WTC11 (cell line): ENCODE measurements at regions not wholly inside any gene's neighbourhood (a gene's known extent, or its start where the extent isn't known, plus 50 kb on each side); places are given as distances from the start of the nearest gene placed in this dataset.

ENCODE experiments used
- ATAC-seq: fragments of 200-7000 bp; cut with Tn5 transposase; 2 replicates; pipeline ENCODE4 v1.10.0; 2021; ENCODE audit warnings: mild to moderate bottlenecking, moderate library complexity
- CTCF ChIA-PET: fragments of 300-600 bp; sonication (Branson Sonifier 250); formaldehyde crosslinking; loops from one replicate; lab custom pipeline; 2021; ENCODE audit warnings: antibody characterized with exemption; lab: Charles Lee
- POLR2A ChIA-PET: fragments of 350-600 bp; sonication (Branson Sonifier 250); formaldehyde crosslinking; loops from one replicate; lab custom pipeline; 2021; ENCODE audit warnings: antibody characterized with exemption; lab: Charles Lee
- DNase-seq: peaks from one replicate; pipeline ENCODE4 v3.0.0; 2021; ENCODE audit warnings: low spot score
- H3K27ac Mint-ChIP-seq: 2 replicates; pipeline ENCODE4 v1.8.0; 2021; ENCODE audit warnings: mixed read lengths
- H3K27me3 Mint-ChIP-seq: 2 replicates; pipeline ENCODE4 v1.8.0; 2021; ENCODE audit warnings: low read depth, mild to moderate bottlenecking, moderate library complexity, mixed read lengths
- H3K36me3 Mint-ChIP-seq: 2 replicates; pipeline ENCODE4 v1.8.0; 2021; ENCODE audit warnings: mixed read lengths
- H3K4me1 Mint-ChIP-seq: 2 replicates; pipeline ENCODE4 v1.8.0; 2022; ENCODE audit warnings: mixed read lengths
- H3K4me3 Mint-ChIP-seq: 2 replicates; pipeline ENCODE4 v1.8.0; 2021; ENCODE audit warnings: mild to moderate bottlenecking, moderate library complexity, mixed read lengths
- H3K9me3 Mint-ChIP-seq: 2 replicates; pipeline ENCODE4 v1.8.0; 2021; ENCODE audit warnings: mixed read lengths
- CBFB ChIP-seq: sonication (generic); formaldehyde crosslinking; IDR thresholded peaks from 2 replicates; pipeline ENCODE4 v1.8.1; 2022; ENCODE audit warnings: mild to moderate bottlenecking, low read depth, missing genetic modification reagents
- E2F4 ChIP-seq: sonication (generic); formaldehyde crosslinking; IDR thresholded peaks from 2 replicates; pipeline ENCODE4 v1.8.1; 2022; ENCODE audit warnings: low read depth, mild to moderate bottlenecking, moderate library complexity, missing genetic modification reagents, borderline replicate concordance
- ESRRA ChIP-seq: sonication (generic); formaldehyde crosslinking; IDR thresholded peaks from 2 replicates; pipeline ENCODE4 v1.8.1; 2022; ENCODE audit warnings: mild to moderate bottlenecking, missing genetic modification reagents, borderline replicate concordance
- FOXP1 ChIP-seq: sonication (generic); formaldehyde crosslinking; IDR thresholded peaks from 2 replicates; pipeline ENCODE4 v1.8.0; 2022; ENCODE audit warnings: missing genetic modification reagents, mild to moderate bottlenecking, moderate library complexity, borderline replicate concordance
- GABPB1 ChIP-seq: sonication (generic); formaldehyde crosslinking; IDR thresholded peaks from 2 replicates; pipeline ENCODE4 v1.8.1; 2023; ENCODE audit warnings: mild to moderate bottlenecking, missing genetic modification reagents
- GTF2I ChIP-seq: fragments of 250-450 bp; sonication (Bioruptor Pico); conservative IDR thresholded peaks from 2 replicates; pipeline ENCODE4 v1.4.0; 2021; ENCODE audit warnings: mild to moderate bottlenecking
- HMGA2 ChIP-seq: fragments of 250-450 bp; sonication (Bioruptor Pico); IDR thresholded peaks from 2 replicates; pipeline ENCODE4 v1.4.0; 2021; ENCODE audit warnings: mild to moderate bottlenecking, moderate library complexity
- JUN ChIP-seq: sonication (generic); formaldehyde crosslinking; IDR thresholded peaks from 2 replicates; pipeline ENCODE4 v1.8.0; 2023; ENCODE audit warnings: mild to moderate bottlenecking, missing genetic modification reagents
- NFE2L1 ChIP-seq: sonication (generic); formaldehyde crosslinking; IDR thresholded peaks from 2 replicates; pipeline ENCODE4 v1.8.1; 2023; ENCODE audit warnings: missing genetic modification reagents
- NR1H2 ChIP-seq: sonication (generic); formaldehyde crosslinking; IDR thresholded peaks from 2 replicates; pipeline ENCODE4 v1.9.0; 2021; ENCODE audit warnings: mild to moderate bottlenecking, moderate library complexity, missing genetic modification reagents
- NR3C1 ChIP-seq: sonication (generic); formaldehyde crosslinking; conservative IDR thresholded peaks from 2 replicates; pipeline ENCODE4 v1.8.1; 2023; ENCODE audit warnings: low read depth, mild to moderate bottlenecking, missing genetic modification reagents
- RELA ChIP-seq: sonication (generic); formaldehyde crosslinking; IDR thresholded peaks from 2 replicates; pipeline ENCODE4 v1.8.1; 2022; ENCODE audit warnings: missing genetic modification reagents, mild to moderate bottlenecking, borderline replicate concordance
- SMAD4 ChIP-seq: sonication (generic); formaldehyde crosslinking; IDR thresholded peaks from 2 replicates; pipeline ENCODE4 v1.8.0; 2022; ENCODE audit warnings: mild to moderate bottlenecking, missing genetic modification reagents
- SOX15 ChIP-seq: fragments of 250-450 bp; sonication (Bioruptor Pico); IDR thresholded peaks from 2 replicates; pipeline ENCODE4 v1.9.0; 2021; ENCODE audit warnings: mild to moderate bottlenecking
- ZNF121 ChIP-seq: sonication (generic); formaldehyde crosslinking; IDR thresholded peaks from 2 replicates; pipeline ENCODE4 v1.8.0; 2023; ENCODE audit warnings: missing genetic modification reagents
- ZNF281 ChIP-seq: sonication (generic); formaldehyde crosslinking; IDR thresholded peaks from 2 replicates; pipeline ENCODE4 v1.8.0; 2023; ENCODE audit warnings: mild to moderate bottlenecking, missing genetic modification reagents
- ZNF396 ChIP-seq: fragments of 250-450 bp; sonication (Bioruptor Pico); IDR thresholded peaks from 2 replicates; pipeline ENCODE4 v1.8.0; 2021; ENCODE audit warnings: mild to moderate bottlenecking, moderate library complexity, borderline replicate concordance
- ZNF423 ChIP-seq: fragments of 250-450 bp; sonication (Bioruptor Pico); IDR thresholded peaks from 2 replicates; pipeline ENCODE4 v2.1.2; 2022; ENCODE audit warnings: mild to moderate bottlenecking, moderate library complexity
- ZNF671 ChIP-seq: fragments of 250-450 bp; sonication (Bioruptor Pico); IDR thresholded peaks from 2 replicates; pipeline ENCODE4 v1.8.0; 2021; ENCODE audit warnings: mild to moderate bottlenecking
- TF ChIP-seq, protein P1 (sequence below): sonication (generic); formaldehyde crosslinking; IDR thresholded peaks from 2 replicates; pipeline ENCODE4 v1.8.1; 2023; ENCODE audit warnings: mild to moderate bottlenecking, moderate library complexity, missing genetic modification reagents
- TF ChIP-seq, protein P2 (sequence below): sonication (generic); formaldehyde crosslinking; IDR thresholded peaks from 2 replicates; pipeline ENCODE4 v1.8.1; 2022; ENCODE audit warnings: low read depth, missing genetic modification reagents, borderline replicate concordance
- TF ChIP-seq, protein P3 (sequence below): fragments of 250-450 bp; sonication (Bioruptor Pico); conservative IDR thresholded peaks from 2 replicates; pipeline ENCODE4 v1.9.0; 2021; ENCODE audit warnings: mild to moderate bottlenecking
- TF ChIP-seq, protein P4 (sequence below): sonication (generic); formaldehyde crosslinking; IDR thresholded peaks from 2 replicates; pipeline ENCODE4 v1.8.1; 2022; ENCODE audit warnings: mild to moderate bottlenecking, missing genetic modification reagents, moderate library complexity, borderline replicate concordance
- TF ChIP-seq, protein P5 (sequence below): sonication (generic); formaldehyde crosslinking; IDR thresholded peaks from 2 replicates; pipeline ENCODE4 v1.8.1; 2023; ENCODE audit warnings: mild to moderate bottlenecking, missing genetic modification reagents, moderate library complexity

DNA sequence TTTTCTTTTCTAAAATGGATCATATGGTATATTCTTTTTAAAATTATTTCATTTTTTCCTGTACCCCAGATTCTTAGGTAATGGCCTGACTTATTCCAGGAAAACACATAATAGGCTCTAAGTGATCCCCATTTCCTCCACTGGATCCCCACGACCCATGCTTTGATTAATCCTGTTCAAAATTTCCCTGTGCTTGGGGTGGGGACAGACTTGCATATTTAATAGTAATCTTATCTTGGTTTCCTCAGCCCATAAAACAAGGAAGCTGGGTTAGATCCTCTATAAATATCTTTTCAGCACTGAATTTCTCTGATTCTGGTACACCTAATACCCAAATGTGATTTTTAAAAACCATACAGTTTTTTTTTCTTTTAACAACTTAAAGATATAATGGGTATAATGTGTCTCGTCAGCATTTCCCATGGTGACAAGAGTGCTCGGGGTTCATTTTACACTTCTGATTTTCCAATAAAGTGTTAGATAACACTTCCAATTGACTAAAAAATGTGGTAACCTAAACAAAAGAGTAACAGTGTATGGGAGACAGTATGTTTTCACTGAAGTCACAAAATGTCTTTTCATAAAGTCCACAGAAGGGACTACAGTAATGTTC is 693.5 kb upstream of the TENM3 start (continued):
- TF ChIP-seq, protein P1, sequence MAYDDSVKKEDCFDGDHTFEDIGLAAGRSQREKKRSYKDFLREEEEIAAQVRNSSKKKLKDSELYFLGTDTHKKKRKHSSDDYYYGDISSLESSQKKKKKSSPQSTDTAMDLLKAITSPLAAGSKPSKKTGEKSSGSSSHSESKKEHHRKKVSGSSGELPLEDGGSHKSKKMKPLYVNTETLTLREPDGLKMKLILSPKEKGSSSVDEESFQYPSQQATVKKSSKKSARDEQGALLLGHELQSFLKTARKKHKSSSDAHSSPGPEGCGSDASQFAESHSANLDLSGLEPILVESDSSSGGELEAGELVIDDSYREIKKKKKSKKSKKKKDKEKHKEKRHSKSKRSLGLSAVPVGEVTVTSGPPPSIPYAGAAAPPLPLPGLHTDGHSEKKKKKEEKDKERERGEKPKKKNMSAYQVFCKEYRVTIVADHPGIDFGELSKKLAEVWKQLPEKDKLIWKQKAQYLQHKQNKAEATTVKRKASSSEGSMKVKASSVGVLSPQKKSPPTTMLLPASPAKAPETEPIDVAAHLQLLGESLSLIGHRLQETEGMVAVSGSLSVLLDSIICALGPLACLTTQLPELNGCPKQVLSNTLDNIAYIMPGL = no peak
- TF ChIP-seq GABPB1 (CRISPR knock-in tag) (no peak), ESRRA (CRISPR knock-in tag) (no peak), ZNF423 (CRISPR knock-in tag) (no peak), ZNF121 (CRISPR knock-in tag) (no peak)

DNA sequence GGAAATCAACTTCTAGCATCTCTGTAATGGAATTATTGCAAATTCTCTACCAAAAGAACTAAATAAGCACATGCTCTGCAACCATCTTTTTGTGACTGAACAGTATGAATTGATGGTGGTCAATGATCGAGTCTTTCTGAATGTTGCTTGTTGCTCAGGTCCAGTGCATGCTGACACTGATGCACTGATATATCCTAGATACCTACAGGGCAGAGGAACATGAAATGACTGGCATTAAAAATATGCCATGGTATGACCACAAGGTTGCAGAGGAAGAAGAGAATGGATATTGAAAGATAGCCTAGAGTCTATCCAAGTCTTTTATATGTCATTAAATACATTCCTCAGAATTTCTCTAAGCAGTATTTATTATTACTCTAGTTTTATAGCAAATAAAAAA is 692.8 kb upstream of the TENM3 start:
- Mint-ChIP-seq H3K36me3 (no peaks in the 10 kb centered on the region), H3K4me1 (peaks cover 20% of the 10 kb centered on the region)
- TF ChIP-seq, protein P2, sequence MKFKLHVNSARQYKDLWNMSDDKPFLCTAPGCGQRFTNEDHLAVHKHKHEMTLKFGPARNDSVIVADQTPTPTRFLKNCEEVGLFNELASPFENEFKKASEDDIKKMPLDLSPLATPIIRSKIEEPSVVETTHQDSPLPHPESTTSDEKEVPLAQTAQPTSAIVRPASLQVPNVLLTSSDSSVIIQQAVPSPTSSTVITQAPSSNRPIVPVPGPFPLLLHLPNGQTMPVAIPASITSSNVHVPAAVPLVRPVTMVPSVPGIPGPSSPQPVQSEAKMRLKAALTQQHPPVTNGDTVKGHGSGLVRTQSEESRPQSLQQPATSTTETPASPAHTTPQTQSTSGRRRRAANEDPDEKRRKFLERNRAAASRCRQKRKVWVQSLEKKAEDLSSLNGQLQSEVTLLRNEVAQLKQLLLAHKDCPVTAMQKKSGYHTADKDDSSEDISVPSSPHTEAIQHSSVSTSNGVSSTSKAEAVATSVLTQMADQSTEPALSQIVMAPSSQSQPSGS (CRISPR knock-in tag) = no peak
- no peak for TF ChIP-seq RELA
- no peak for TF ChIP-seq NR1H2 (CRISPR knock-in tag)
- TF ChIP-seq NFE2L1 (CRISPR knock-in tag) = no peak
- no peak for TF ChIP-seq ZNF281 (CRISPR knock-in tag)
- TF ChIP-seq FOXP1 = no peak
- TF ChIP-seq SOX15 (CRISPR knock-in tag) = no peak
- TF ChIP-seq JUN (CRISPR knock-in tag) = no peak
- TF ChIP-seq, protein P1 = no peak
- no peak for TF ChIP-seq ZNF396 (CRISPR knock-in tag)
- TF ChIP-seq, protein P3, sequence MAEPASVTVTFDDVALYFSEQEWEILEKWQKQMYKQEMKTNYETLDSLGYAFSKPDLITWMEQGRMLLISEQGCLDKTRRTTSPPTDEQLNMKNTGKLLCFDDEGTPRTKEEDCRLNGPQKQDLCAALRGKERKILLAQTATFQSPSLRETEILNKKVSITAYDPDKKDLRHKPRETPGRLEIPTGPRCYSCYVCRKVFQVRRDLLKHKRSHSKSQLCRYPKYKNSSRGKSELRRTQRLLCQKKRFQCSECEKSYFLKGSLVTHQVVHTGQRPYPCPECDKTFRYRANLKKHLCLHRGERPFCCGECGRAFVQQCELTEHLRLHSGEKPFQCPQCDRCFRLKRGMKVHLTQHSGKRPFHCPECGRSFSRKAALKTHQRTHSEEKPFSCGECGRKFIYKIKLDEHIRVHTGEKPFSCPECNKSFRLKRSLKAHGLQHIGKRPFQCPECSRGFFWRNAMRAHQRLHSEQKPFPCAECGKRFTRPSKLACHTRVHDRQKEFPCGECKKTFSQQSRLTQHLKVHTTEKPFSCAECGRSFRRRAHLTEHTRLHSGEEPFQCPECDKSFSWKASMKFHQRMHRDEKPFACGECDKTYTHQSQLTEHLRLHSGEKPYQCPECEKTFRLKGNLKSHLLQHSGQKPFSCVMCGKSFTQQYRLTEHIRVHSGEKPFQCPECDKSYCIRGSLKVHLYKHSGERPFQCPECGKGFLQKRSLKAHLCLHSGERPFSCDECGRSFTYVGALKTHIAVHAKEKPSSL (CRISPR knock-in tag) = no peak
- no peak for TF ChIP-seq GTF2I (CRISPR knock-in tag)
- TF ChIP-seq HMGA2 (CRISPR knock-in tag) = no peak
- TF ChIP-seq E2F4 (CRISPR knock-in tag) = no peak
- TF ChIP-seq NR3C1 (CRISPR knock-in tag) = no peak
- TF ChIP-seq SMAD4 (CRISPR knock-in tag) = no peak
- TF ChIP-seq, protein P4, sequence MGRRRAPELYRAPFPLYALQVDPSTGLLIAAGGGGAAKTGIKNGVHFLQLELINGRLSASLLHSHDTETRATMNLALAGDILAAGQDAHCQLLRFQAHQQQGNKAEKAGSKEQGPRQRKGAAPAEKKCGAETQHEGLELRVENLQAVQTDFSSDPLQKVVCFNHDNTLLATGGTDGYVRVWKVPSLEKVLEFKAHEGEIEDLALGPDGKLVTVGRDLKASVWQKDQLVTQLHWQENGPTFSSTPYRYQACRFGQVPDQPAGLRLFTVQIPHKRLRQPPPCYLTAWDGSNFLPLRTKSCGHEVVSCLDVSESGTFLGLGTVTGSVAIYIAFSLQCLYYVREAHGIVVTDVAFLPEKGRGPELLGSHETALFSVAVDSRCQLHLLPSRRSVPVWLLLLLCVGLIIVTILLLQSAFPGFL = no peak
- no peak for TF ChIP-seq ZNF671 (CRISPR knock-in tag)
- no peak for TF ChIP-seq CBFB
- TF ChIP-seq, protein P5, sequence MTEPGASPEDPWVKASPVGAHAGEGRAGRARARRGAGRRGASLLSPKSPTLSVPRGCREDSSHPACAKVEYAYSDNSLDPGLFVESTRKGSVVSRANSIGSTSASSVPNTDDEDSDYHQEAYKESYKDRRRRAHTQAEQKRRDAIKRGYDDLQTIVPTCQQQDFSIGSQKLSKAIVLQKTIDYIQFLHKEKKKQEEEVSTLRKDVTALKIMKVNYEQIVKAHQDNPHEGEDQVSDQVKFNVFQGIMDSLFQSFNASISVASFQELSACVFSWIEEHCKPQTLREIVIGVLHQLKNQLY (CRISPR knock-in tag) = no peak
- TF ChIP-seq, all 79 proteins: peak for 0
- peaks cover 6% of the 10 kb centered on the region; the same call in 1 of the 2 replicates for H3K9me3 Mint-ChIP-seq
- no peak for DNase-seq
- no peak for ATAC-seq
- POLR2A ChIA-PET = no interaction called here
- CTCF ChIA-PET = no interaction called here
- no peaks in the 10 kb centered on the region for H3K27me3 Mint-ChIP-seq
- H3K4me3 Mint-ChIP-seq = no peak overlapping the region
- H3K27ac Mint-ChIP-seq = no peak overlapping the region
